ENCODE measurements at regions not wholly inside any gene's neighbourhood (a gene's known extent, or its start where the extent isn't known, plus 50 kb on each side); places are given as distances from the start of the nearest gene placed in this dataset.

DNA sequence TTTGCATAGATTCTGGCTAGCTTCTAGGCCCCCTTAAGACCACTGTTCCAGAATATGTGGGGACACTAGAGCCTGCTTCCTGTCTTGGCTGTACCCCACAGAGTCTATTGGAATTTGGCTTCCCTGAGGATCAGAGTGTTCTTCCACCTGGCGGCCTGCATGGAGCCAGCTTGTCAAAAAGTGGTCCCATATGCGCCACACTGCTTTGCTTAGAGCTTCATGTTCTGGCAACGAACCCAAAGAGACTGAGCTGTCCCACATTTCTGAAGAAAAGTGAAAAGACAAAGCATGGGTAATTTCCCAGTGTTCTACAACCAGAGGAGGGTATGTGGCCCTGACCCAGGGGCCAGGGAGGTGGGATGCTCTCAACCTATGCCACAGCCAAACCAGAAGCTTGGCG lies 52.7 kb upstream of the FZD7 start:
- Histone ChIP-seq H3K9me3 (replicated peaks; ENCODE audit: control insufficient read depth, insufficient read depth, low read depth, low read length) (no peaks in the 10 kb centered on the region), H3K9me1 (ENCODE audit: control insufficient read depth, insufficient read depth, low read length) (no peaks in the 10 kb centered on the region), H2AFZ (ENCODE audit: low read depth, low read length) (no peak overlapping the region), H3K9ac (ENCODE audit: insufficient read depth in 1 of 2, low read depth in 2 of 2, low read length in 2 of 2) (no peak overlapping the region), H4K20me1 (replicated peaks; ENCODE audit: control insufficient read depth, insufficient read depth, low read length) (no peaks in the 10 kb centered on the region), H3K36me3 (ENCODE audit: control insufficient read depth, insufficient read depth, low read length) (no peaks in the 10 kb centered on the region), H3K27me3 (ENCODE audit: control insufficient read depth in 2 of 2, insufficient read depth in 2 of 2, low read length in 2 of 2) (peaks cover 7 to 36% of the 10 kb centered on the region in 2 experiments), H3K4me3 (no peak overlapping the region), H3K4me2 (ENCODE audit: insufficient read depth, low read length) (no peak overlapping the region), H3K27ac (ENCODE audit: extremely low read depth, low read depth, low read length) (no peak overlapping the region), H3K4me1 (replicated peaks in 1 of 2; ENCODE audit: control insufficient read depth in 2 of 2, insufficient read depth in 2 of 2, low read length in 2 of 2) (no peaks in the 10 kb centered on the region; a peak in 1 of 5 replicates), H3K79me2 (ENCODE audit: control insufficient read depth, insufficient read depth, low read length) (no peaks in the 10 kb centered on the region)
- ATAC-seq (no peak), DNase-seq (ENCODE audit: extremely low read depth in 1 of 4, low spot score in 3 of 4) (no peak), FAIRE-seq (no peak)
- 0% methylated on average over 3 of the region's 4 CpGs for WGBS (ENCODE audit: insufficient coverage, low coverage, missing lambda C conversion rate)
- ChIA-PET CTCF (ENCODE audit: low intra/inter-chr PET ratio) (no interaction called here), POLR2A (no interaction called here)
- no TSS peak for BruUV-seq (replicated peaks)
- intact Hi-C loops (cut with micrococcal nuclease), result no loop called here
- in situ Hi-C loops (cut with MboI), result no loop called here
- TF ChIP-seq ZNF239 (CRISPR knock-in tag; IDR thresholded peaks at IDR 0.05) (no peak), TARDBP (IDR thresholded peaks at IDR 0.05) (no peak), PTTG1 (tag; IDR thresholded peaks at IDR 0.05; ENCODE audit: low read depth) (no peak), EWSR1 (IDR thresholded peaks at IDR 0.05; ENCODE audit: borderline replicate concordance, low read depth, partially characterized antibody) (no peak), PHF21A (IDR thresholded peaks at IDR 0.05; ENCODE audit: borderline replicate concordance, low read depth) (no peak)

DNA sequence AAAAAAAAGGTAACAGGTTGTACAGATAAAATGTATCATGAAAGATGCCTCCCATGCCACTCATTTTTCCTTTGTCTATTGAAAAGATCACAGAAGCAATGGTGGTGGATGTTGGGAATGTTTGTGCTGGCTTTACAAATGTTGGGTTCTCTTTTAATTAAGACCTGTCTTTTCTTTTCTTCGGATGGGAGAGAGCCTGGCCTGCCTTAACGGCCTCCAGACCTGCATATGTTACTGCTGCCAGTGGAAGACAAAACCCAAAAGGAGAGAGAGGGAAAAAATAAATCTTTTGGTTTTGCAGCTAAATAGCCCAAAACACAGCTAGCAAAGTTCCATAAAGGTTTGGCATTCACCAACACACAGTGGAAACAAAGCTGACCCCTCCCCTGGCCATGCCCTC lies 50.5 kb upstream of the FZD7 start:
- intact Hi-C loops (cut with micrococcal nuclease), result no loop called here
- peaks cover 7 to 33% of the 10 kb centered on the region in 2 experiments for H3K27me3 ChIP-seq (ENCODE audit: control insufficient read depth in 2 of 2, insufficient read depth in 2 of 2, low read length in 2 of 2)
- no peak for FAIRE-seq
- H3K79me2 ChIP-seq (ENCODE audit: control insufficient read depth, insufficient read depth, low read length), result no peaks in the 10 kb centered on the region
- H3K9me1 ChIP-seq (ENCODE audit: control insufficient read depth, insufficient read depth, low read length), result no peaks in the 10 kb centered on the region
- WGBS (ENCODE audit: insufficient coverage, low coverage, missing lambda C conversion rate), result 0% methylated on average over 1 of the region's 2 CpGs
- DNase-seq (ENCODE audit: extremely low read depth in 1 of 4, low spot score in 3 of 4), result no peak
- no peaks in the 10 kb centered on the region; a peak in 1 of 5 replicates for H3K4me1 ChIP-seq (replicated peaks in 1 of 2; ENCODE audit: control insufficient read depth in 2 of 2, insufficient read depth in 2 of 2, low read length in 2 of 2)
- no peak for ATAC-seq
- no peak overlapping the region for H2AFZ ChIP-seq (ENCODE audit: low read depth, low read length)
- BruUV-seq (replicated peaks), result no TSS peak
- no peak overlapping the region for H3K27ac ChIP-seq (ENCODE audit: extremely low read depth, low read depth, low read length)
- ChIA-PET POLR2A (interaction anchor here (0.6 kb wide), 1 partner anchor 8 kb away, joined by 3 read pairs; no protein-coding TSS in a partner anchor), CTCF (ENCODE audit: low intra/inter-chr PET ratio) (no interaction called here)
- no peak overlapping the region for H3K9ac ChIP-seq (ENCODE audit: insufficient read depth in 1 of 2, low read depth in 2 of 2, low read length in 2 of 2)
- H3K9me3 ChIP-seq (replicated peaks; ENCODE audit: control insufficient read depth, insufficient read depth, low read depth, low read length), result no peaks in the 10 kb centered on the region
- no peak overlapping the region for H3K4me3 ChIP-seq
- no peaks in the 10 kb centered on the region for H4K20me1 ChIP-seq (replicated peaks; ENCODE audit: control insufficient read depth, insufficient read depth, low read length)
- no peaks in the 10 kb centered on the region for H3K36me3 ChIP-seq (ENCODE audit: control insufficient read depth, insufficient read depth, low read length)
- H3K4me2 ChIP-seq (ENCODE audit: insufficient read depth, low read length), result no peak overlapping the region
- in situ Hi-C loops (cut with MboI), result no loop called here
- TF ChIP-seq CSDE1 (IDR thresholded peaks at IDR 0.05), result no peak
- TF ChIP-seq, protein P1, sequence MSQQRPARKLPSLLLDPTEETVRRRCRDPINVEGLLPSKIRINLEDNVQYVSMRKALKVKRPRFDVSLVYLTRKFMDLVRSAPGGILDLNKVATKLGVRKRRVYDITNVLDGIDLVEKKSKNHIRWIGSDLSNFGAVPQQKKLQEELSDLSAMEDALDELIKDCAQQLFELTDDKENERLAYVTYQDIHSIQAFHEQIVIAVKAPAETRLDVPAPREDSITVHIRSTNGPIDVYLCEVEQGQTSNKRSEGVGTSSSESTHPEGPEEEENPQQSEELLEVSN (IDR thresholded peaks at IDR 0.05; ENCODE audit: borderline replicate concordance in 1 of 2, extremely low read depth in 1 of 2, insufficient read depth in 1 of 2, insufficient read length in 1 of 2, low read depth in 1 of 2, low read length in 1 of 2, poor library complexity in 1 of 2, severe bottlenecking in 1 of 2), result no peak
- TF ChIP-seq HDAC6 (IDR thresholded peaks at IDR 0.05; ENCODE audit: low read depth, low read length), result no peak
- TF ChIP-seq HMG20A (CRISPR knock-in tag; conservative IDR thresholded peaks at IDR 0.05), result no peak
- TF ChIP-seq SOX6 (IDR thresholded peaks at IDR 0.05), result no peak
- no peak for TF ChIP-seq NFRKB (IDR thresholded peaks at IDR 0.05; ENCODE audit: low read depth)
- no peak for TF ChIP-seq KAT7 (CRISPR knock-in tag; IDR thresholded peaks at IDR 0.05; ENCODE audit: borderline replicate concordance)

All from K562 (cell line).